SK-N-SH (cell line): ENCODE measurements at regions not wholly inside any gene's neighbourhood (a gene's known extent, or its start where the extent isn't known, plus 50 kb on each side); places are given as distances from the start of the nearest gene placed in this dataset.

Experiments
- CHD2 ChIP-seq: fragments of 150-350 bp; IDR thresholded peaks from 2 replicates; pipeline ENCODE4 v1.6.1; 2018; ENCODE audit warnings: low read length; ENCODE audit not compliant: partially characterized antibody
- CTCF ChIP-seq: fragments of 200-600 bp; sonication (generic); IDR thresholded peaks from 2 replicates; pipeline ENCODE4 v1.6.1; 2017; ENCODE audit warnings: antibody characterized with exemption, mild to moderate bottlenecking, moderate library complexity
- EZH2phosphoT487 ChIP-seq: fragments of 200-600 bp; sonication (generic); IDR thresholded peaks from 2 replicates; pipeline ENCODE4 v1.6.1; 2017; ENCODE audit warnings: low read depth, mixed run types, mild to moderate bottlenecking, antibody characterized with exemption, moderate library complexity, borderline replicate concordance
- JUND ChIP-seq: IDR thresholded peaks from 2 replicates; pipeline ENCODE4 v1.4.0; 2012
- MXI1 ChIP-seq: IDR thresholded peaks from 2 replicates; pipeline ENCODE4 v1.6.1; 2012; ENCODE audit warnings: mild to moderate bottlenecking, low read depth, low read length, improper control_type of control experiment
- TCF12 ChIP-seq: IDR thresholded peaks from 2 replicates; pipeline ENCODE4 v1.4.0; 2012
- YY1 ChIP-seq: IDR thresholded peaks from 2 replicates; pipeline ENCODE4 v1.4.0; 2012; ENCODE audit warnings: low read depth, mild to moderate bottlenecking
- TF ChIP-seq, protein P1 (sequence below): fragments of 150-350 bp; IDR thresholded peaks from 2 replicates; pipeline ENCODE4 v1.6.1; 2017; ENCODE audit warnings: antibody characterized with exemption, low read length, low read depth, borderline replicate concordance

DNA sequence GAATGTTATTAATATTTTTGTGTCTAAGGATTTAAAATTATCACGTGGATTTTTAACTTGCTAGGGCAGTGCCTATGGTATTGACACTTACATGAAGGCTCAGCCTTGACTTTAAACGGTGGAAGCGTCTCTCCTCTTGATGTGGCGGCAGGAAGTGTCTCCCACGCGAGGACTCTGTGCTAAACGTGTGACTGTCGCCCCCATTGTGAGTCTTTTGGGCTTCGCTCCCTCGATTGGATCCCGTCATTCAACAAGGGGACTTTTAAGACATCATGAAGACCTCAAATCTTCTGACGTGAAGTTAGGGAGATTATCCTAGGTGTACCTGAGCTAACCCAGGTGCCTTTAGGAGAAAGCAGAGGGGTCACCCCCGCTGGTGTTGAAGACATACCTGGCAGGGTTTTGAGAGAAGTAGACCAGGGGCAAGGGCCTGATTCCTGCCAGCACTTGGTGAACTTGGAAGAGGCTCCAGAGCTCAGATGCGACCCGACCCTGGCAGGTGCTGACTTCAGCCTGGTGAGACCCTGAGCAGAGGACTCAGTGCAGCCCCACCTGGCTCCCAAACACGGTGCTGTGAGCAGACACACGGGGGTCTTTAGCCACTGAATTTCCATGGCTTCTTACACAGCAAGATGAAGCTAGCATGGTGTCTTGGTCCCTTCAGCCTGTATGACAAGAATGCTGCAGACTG, 55.7 kb upstream of the IRX4 start:
- no peak for TF ChIP-seq CTCF
- TF ChIP-seq CHD2 = no peak
- no peak for TF ChIP-seq JUND
- TF ChIP-seq MXI1 = no peak
- TF ChIP-seq EZH2phosphoT487 = no peak
- TF ChIP-seq, protein P1, sequence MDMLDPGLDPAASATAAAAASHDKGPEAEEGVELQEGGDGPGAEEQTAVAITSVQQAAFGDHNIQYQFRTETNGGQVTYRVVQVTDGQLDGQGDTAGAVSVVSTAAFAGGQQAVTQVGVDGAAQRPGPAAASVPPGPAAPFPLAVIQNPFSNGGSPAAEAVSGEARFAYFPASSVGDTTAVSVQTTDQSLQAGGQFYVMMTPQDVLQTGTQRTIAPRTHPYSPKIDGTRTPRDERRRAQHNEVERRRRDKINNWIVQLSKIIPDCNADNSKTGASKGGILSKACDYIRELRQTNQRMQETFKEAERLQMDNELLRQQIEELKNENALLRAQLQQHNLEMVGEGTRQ = no peak
- TF ChIP-seq TCF12 = no peak
- no peak for TF ChIP-seq YY1
